Coronary artery (tissue), 2 donors: ENCODE measurements at regions not wholly inside any gene's neighbourhood (a gene's known extent, or its start where the extent isn't known, plus 50 kb on each side); places are given as distances from the start of the nearest gene placed in this dataset.

Experiments used
- DNase-seq: peaks from one replicate; pipeline ENCODE4 v3.0.0-alpha.2; 2017; ENCODE audit warnings: low spot score
- H3K27ac ChIP-seq, 2 donors: fragments of 200-600 bp; sonication (generic); one replicate each; pipeline ENCODE4 v1.5.1; 2016 to 2019
- H3K4me3 ChIP-seq: fragments of 200-600 bp; sonication (generic); 2 replicates; pipeline ENCODE4 v1.5.1; 2016; ENCODE audit warnings: mild to moderate bottlenecking, moderate library complexity
- TF ChIP-seq, protein P1 (sequence below): fragments of 200-600 bp; sonication (generic); IDR thresholded peaks from one replicate; pipeline ENCODE4 v1.5.1; 2019; ENCODE audit warnings: antibody characterized with exemption

DNA sequence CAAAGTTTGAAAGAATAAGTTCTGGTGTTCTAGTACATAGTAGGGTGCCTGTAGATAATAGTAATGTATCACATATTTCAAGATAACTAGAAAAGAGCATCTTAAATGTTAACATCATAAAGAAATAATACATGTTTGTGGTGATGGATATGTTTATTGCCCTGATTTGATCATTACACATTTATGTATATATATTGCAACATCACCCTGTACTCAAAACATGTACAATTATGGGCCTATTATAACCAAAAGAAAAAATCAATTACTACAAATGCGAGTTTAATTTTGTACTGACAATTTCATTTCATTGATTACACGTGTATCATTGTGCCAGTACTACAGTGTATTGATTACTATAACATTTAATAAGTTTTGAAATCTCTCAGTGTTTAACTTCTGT, 609.2 kb upstream of the BRINP3 start:
- no peak for DNase-seq
- TF ChIP-seq, protein P1, sequence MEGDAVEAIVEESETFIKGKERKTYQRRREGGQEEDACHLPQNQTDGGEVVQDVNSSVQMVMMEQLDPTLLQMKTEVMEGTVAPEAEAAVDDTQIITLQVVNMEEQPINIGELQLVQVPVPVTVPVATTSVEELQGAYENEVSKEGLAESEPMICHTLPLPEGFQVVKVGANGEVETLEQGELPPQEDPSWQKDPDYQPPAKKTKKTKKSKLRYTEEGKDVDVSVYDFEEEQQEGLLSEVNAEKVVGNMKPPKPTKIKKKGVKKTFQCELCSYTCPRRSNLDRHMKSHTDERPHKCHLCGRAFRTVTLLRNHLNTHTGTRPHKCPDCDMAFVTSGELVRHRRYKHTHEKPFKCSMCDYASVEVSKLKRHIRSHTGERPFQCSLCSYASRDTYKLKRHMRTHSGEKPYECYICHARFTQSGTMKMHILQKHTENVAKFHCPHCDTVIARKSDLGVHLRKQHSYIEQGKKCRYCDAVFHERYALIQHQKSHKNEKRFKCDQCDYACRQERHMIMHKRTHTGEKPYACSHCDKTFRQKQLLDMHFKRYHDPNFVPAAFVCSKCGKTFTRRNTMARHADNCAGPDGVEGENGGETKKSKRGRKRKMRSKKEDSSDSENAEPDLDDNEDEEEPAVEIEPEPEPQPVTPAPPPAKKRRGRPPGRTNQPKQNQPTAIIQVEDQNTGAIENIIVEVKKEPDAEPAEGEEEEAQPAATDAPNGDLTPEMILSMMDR, result no peak
- Histone ChIP-seq H3K27ac (no peak overlapping the region), H3K4me3 (no peak overlapping the region)

DNA sequence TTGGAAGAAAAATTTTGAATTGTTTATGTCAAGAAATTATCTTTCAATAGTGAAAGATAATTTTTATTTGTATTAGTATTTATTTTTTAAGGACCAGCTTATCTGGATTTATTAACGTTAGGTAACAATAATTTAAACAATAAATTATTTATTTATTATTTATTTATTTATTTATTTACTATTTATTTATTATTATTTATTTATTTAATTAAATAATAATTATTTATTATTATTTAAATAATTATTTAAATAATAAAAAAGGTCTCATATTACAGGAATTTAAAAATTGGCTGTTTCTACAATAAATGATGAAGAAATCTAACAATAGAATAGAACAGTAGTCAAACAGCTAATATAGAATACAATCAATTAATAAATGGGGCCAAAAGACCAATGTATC, 618.7 kb upstream of the BRINP3 start:
- DNase-seq, result no peak

DNA sequence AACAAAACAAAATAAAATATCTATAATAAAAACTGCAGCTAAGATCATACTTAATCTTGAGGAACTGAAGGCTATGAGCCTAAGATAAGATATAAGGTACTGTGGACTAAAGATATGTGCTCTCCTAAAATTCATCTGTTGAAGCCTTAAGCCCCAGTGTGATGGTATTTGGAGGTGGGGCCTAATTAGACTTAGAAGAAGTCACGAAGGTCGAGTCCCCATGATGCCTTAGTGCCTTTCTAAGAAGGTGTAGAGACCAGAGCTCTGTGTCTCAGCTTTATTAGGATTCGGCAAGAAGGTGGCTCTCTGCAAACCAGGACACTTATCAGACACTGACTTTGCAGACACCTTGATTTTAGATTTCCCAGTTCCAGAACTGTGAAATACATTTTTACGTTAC, 622.0 kb upstream of the BRINP3 start:
- DNase-seq, result no peak
- no peak overlapping the region for H3K27ac ChIP-seq
- no peak overlapping the region for H3K4me3 ChIP-seq
- TF ChIP-seq, protein P1, result no peak

More for the DNA sequence above, 618.7 kb upstream of the BRINP3 start:
- H3K27ac ChIP-seq, result no peak overlapping the region
- TF ChIP-seq, protein P1, result no peak
- no peak overlapping the region for H3K4me3 ChIP-seq

GRCh38 chr1:191101960-191102359, 624.3 kb upstream of the BRINP3 start:
- H3K27ac ChIP-seq, result no peak overlapping the region
- no peak for DNase-seq
- H3K4me3 ChIP-seq, result no peak overlapping the region

DNA sequence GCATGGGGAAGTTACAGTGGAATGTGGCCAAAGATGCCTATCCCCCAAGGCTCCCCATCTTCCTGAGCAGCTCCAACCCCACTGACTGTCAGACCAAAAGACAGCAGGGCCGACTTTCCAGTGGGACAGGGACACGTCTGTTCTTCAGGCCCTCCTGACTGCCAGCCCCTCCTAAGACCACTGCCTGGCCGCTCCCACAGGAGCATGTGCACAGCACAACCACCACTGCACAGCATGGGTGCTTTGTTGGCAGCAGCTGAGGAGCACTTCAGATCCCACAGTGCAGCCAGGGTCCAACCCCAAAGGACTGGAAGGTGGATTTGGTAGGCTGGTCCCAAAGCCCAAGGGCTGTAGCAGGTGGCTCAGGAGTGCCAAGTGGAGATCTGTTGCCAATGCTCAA, 648.3 kb upstream of the BRINP3 start:
- H3K4me3 ChIP-seq, result no peak overlapping the region
- TF ChIP-seq, protein P1, result no peak
- no peak overlapping the region for H3K27ac ChIP-seq
- DNase-seq, result no peak

More at GRCh38 chr1:191101960-191102359, 624.3 kb upstream of the BRINP3 start:
- TF ChIP-seq, protein P1, result no peak

DNA sequence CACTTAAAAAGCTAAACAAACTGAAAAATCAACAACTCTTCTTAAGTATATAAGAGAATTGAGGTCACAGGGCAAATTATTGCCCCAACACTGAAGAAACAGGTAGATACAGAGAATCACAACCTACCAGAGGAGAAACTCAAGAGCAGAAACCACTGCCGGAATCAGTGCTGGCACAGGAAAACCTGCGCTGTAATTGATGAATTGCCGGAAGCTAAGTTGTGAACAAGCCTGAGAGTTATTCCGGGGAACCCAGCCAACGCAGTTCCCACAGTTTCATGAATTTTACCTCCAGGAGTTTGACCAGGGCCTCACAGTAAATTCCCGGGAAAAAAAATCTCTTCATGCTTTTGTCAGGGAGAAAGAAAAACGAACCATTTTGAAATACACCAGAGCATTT, 657.1 kb upstream of the BRINP3 start:
- no peak for DNase-seq
- TF ChIP-seq, protein P1, result no peak
- Histone ChIP-seq H3K4me3 (no peak overlapping the region), H3K27ac (no peak overlapping the region)

DNA sequence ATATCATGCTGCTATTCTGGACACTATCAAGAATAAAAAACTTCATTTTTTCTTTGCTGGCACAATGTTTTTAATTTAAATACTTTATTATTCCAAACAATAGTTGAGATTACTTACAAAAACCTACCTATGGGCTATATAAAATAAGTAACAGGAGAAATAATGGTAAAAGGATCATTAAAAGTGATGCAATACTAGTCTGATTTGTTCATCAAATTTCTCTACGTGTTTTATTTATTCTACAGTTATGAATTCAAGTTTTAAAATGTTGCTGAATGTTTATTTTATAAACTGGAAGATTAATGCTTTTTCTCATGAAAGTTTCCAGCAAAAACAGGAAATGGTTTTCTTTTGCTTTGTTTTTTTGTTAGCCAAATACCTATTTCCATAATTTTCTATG, 662.4 kb upstream of the BRINP3 start:
- TF ChIP-seq, protein P1, result no peak
- no peak for DNase-seq

More for the DNA sequence above, 662.4 kb upstream of the BRINP3 start:
- Histone ChIP-seq H3K27ac (no peak overlapping the region), H3K4me3 (no peak overlapping the region)
